GM21825 (cell line): ENCODE measurements at regions not wholly inside any gene's neighbourhood (a gene's known extent, or its start where the extent isn't known, plus 50 kb on each side); places are given as distances from the start of the nearest gene placed in this dataset.
"Not testable (repeated sequence)": the region's sequence is repeated elsewhere in the genome, so short reads cannot be mapped to it uniquely, and the experiment has no call there.

Experiments
- ATAC-seq: cut with Tn5 transposase; IDR thresholded peaks from one replicate; pipeline ENCODE4 v1.9.1; 2021; ENCODE audit warnings: mild to moderate bottlenecking, moderate library complexity; ENCODE audit not compliant: unreplicated experiment

- not testable (repeated sequence) for ATAC-seq
Measured at GRCh38 chr9:68593760-68594159, 53.1 kb upstream of the TMEM252 start.

- no peak for ATAC-seq
Measured at GRCh38 chr9:68595868-68596267, 55.2 kb upstream of the TMEM252 start.

- ATAC-seq: no peak
Measured at GRCh38 chr9:68597362-68597997, 56.8 kb upstream of the TMEM252 start.

GRCh38 chr9:68599826-68600225 lies 59.1 kb upstream of the TMEM252 start:
- no peak for ATAC-seq

GRCh38 chr9:68601081-68601480 lies 60.4 kb upstream of the TMEM252 start:
- no peak for ATAC-seq

- ATAC-seq: no peak
Measured at GRCh38 chr9:68603371-68603770, 62.7 kb upstream of the TMEM252 start.

GRCh38 chr9:68608763-68609162 lies 68.1 kb upstream of the TMEM252 start:
- no peak for ATAC-seq

GRCh38 chr9:68609901-68610415 lies 69.3 kb upstream of the TMEM252 start:
- ATAC-seq: no peak

GRCh38 chr9:68614121-68614520 lies 73.4 kb upstream of the TMEM252 start:
- no peak for ATAC-seq

- not testable (repeated sequence) for ATAC-seq
Measured at GRCh38 chr9:68617011-68617410, 76.3 kb upstream of the TMEM252 start.

GRCh38 chr9:68619072-68619471 lies 78.4 kb upstream of the TMEM252 start:
- no peak for ATAC-seq

GRCh38 chr9:68619636-68620035 lies 79.0 kb upstream of the TMEM252 start:
- ATAC-seq: no peak

GRCh38 chr9:68625559-68625958 lies 79.5 kb upstream of the PIP5K1B start:
- ATAC-seq: no peak

- no peak for ATAC-seq
Measured at GRCh38 chr9:68626526-68626925, 78.5 kb upstream of the PIP5K1B start.

- no peak for ATAC-seq
Measured at GRCh38 chr9:68627104-68627503, 77.9 kb upstream of the PIP5K1B start.

- ATAC-seq: no peak
Measured at GRCh38 chr9:68627594-68627993, 77.4 kb upstream of the PIP5K1B start.

- ATAC-seq: no peak
Measured at GRCh38 chr9:68629042-68629441, 76.0 kb upstream of the PIP5K1B start.

- no peak for ATAC-seq
Measured at GRCh38 chr9:68631811-68632210, 73.2 kb upstream of the PIP5K1B start.

GRCh38 chr9:68637020-68637419 lies 68.0 kb upstream of the PIP5K1B start:
- ATAC-seq: no peak

GRCh38 chr9:68639261-68639660 lies 65.8 kb upstream of the PIP5K1B start:
- ATAC-seq: not testable (repeated sequence)

- peak; percentile 40 for ATAC-seq
Measured at GRCh38 chr9:68640421-68641089, 64.5 kb upstream of the PIP5K1B start.
